KMS-11 (cell line): ENCODE measurements at regions not wholly inside any gene's neighbourhood (a gene's known extent, or its start where the extent isn't known, plus 50 kb on each side); places are given as distances from the start of the nearest gene placed in this dataset.

Experiments used
- H2AFZ ChIP-seq: fragments of 200-600 bp; sonication (generic); 2 replicates; pipeline ENCODE4 v1.6.1; 2016; ENCODE audit warnings: antibody characterized with exemption, mixed run types, low read depth
- H3K27ac ChIP-seq: fragments of 200-600 bp; sonication (generic); 2 replicates; pipeline ENCODE4 v1.6.1; 2016; ENCODE audit warnings: mild to moderate bottlenecking, mixed run types
- H3K27me3 ChIP-seq: fragments of 200-600 bp; sonication (generic); 2 replicates; pipeline ENCODE4 v1.6.1; 2017; ENCODE audit warnings: mild to moderate bottlenecking, low read depth, mixed run types, moderate library complexity; ENCODE audit not compliant: insufficient read depth
- H3K36me3 ChIP-seq: fragments of 200-600 bp; sonication (generic); 2 replicates; pipeline ENCODE4 v1.6.1; 2017; ENCODE audit warnings: mild to moderate bottlenecking, mixed run types; ENCODE audit not compliant: insufficient read depth
- H3K4me1 ChIP-seq: fragments of 200-600 bp; sonication (generic); 2 replicates; pipeline ENCODE4 v1.6.1; 2016; ENCODE audit warnings: mild to moderate bottlenecking, low read depth, mixed run types; ENCODE audit not compliant: poor library complexity, severe bottlenecking
- H3K4me2 ChIP-seq: fragments of 200-600 bp; sonication (generic); 2 replicates; pipeline ENCODE4 v1.7.0; 2016; ENCODE audit warnings: mild to moderate bottlenecking, mixed run types
- H3K4me3 ChIP-seq: fragments of 200-600 bp; sonication (generic); IDR thresholded peaks from 2 replicates; pipeline ENCODE4 v1.6.1; 2017; ENCODE audit warnings: low read depth, low read length, mixed read lengths; ENCODE audit not compliant: insufficient read depth
- H3K79me2 ChIP-seq: fragments of 200-600 bp; sonication (generic); 2 replicates; pipeline ENCODE4 v1.6.1; 2016; ENCODE audit warnings: low read depth, mixed run types; ENCODE audit not compliant: insufficient read depth
- H3K9ac ChIP-seq: fragments of 200-600 bp; sonication (generic); 2 replicates; pipeline ENCODE4 v1.6.1; 2016; ENCODE audit warnings: mild to moderate bottlenecking, mixed run types
- H4K20me1 ChIP-seq: fragments of 200-600 bp; sonication (generic); 2 replicates; pipeline ENCODE4 v1.6.1; 2016; ENCODE audit warnings: mild to moderate bottlenecking, mixed run types; ENCODE audit not compliant: insufficient read depth
- CTCF ChIP-seq: fragments of 200-600 bp; sonication (generic); conservative IDR thresholded peaks from 2 replicates; pipeline ENCODE4 v1.6.1; 2017; ENCODE audit warnings: low read depth, mild to moderate bottlenecking, antibody characterized with exemption, low read length, moderate library complexity, mixed read lengths

GRCh38 chr19:31501427-31502195, 152.4 kb upstream of the TSHZ3 start:
- Histone ChIP-seq H3K79me2 (no peaks in the 10 kb centered on the region), H3K9ac (no peak overlapping the region), H3K27ac (no peak overlapping the region), H2AFZ (no peak overlapping the region), H3K27me3 (no peaks in the 10 kb centered on the region), H3K36me3 (no peaks in the 10 kb centered on the region), H3K4me2 (no peak overlapping the region), H3K4me1 (no peaks in the 10 kb centered on the region), H3K4me3 (no peak overlapping the region), H4K20me1 (no peaks in the 10 kb centered on the region)
- TF ChIP-seq CTCF: no peak

GRCh38 chr19:31502536-31503170, 153.4 kb upstream of the TSHZ3 start:
- TF ChIP-seq CTCF: no peak
- no peak overlapping the region for H2AFZ ChIP-seq
- H3K79me2 ChIP-seq: no peaks in the 10 kb centered on the region
- no peak overlapping the region for H3K9ac ChIP-seq
- H3K36me3 ChIP-seq: no peaks in the 10 kb centered on the region
- H3K4me2 ChIP-seq: no peak overlapping the region
- H4K20me1 ChIP-seq: no peaks in the 10 kb centered on the region
- H3K4me3 ChIP-seq: no peak overlapping the region
- H3K4me1 ChIP-seq: no peaks in the 10 kb centered on the region
- H3K27ac ChIP-seq: no peak overlapping the region
- H3K27me3 ChIP-seq: no peaks in the 10 kb centered on the region

- no peaks in the 10 kb centered on the region for H3K36me3 ChIP-seq
- H3K4me2 ChIP-seq: no peak overlapping the region
- no peak overlapping the region for H2AFZ ChIP-seq
- no peaks in the 10 kb centered on the region for H3K4me1 ChIP-seq
- H3K27me3 ChIP-seq: no peaks in the 10 kb centered on the region
- H3K4me3 ChIP-seq: no peak overlapping the region
- H3K79me2 ChIP-seq: no peaks in the 10 kb centered on the region
- H3K9ac ChIP-seq: no peak overlapping the region
- no peaks in the 10 kb centered on the region for H4K20me1 ChIP-seq
- H3K27ac ChIP-seq: no peak overlapping the region
- TF ChIP-seq CTCF: no peak
Measured at GRCh38 chr19:31503211-31503610, 154.0 kb upstream of the TSHZ3 start.

GRCh38 chr19:31504221-31504620, 155.0 kb upstream of the TSHZ3 start:
- Histone ChIP-seq H3K79me2 (no peaks in the 10 kb centered on the region), H3K4me1 (no peaks in the 10 kb centered on the region), H3K4me2 (no peak overlapping the region), H3K4me3 (no peak overlapping the region), H4K20me1 (no peaks in the 10 kb centered on the region), H3K27ac (no peak overlapping the region), H2AFZ (no peak overlapping the region), H3K36me3 (no peaks in the 10 kb centered on the region), H3K27me3 (no peaks in the 10 kb centered on the region), H3K9ac (no peak overlapping the region)
- no peak for TF ChIP-seq CTCF
